Thyroid gland (tissue), 4 donors: ENCODE measurements at regions not wholly inside any gene's neighbourhood (a gene's known extent, or its start where the extent isn't known, plus 50 kb on each side); places are given as distances from the start of the nearest gene placed in this dataset.

Experiments
- POLR2A ChIP-seq, 2 donors: fragments of 450-650 bp; IDR thresholded peaks; one replicate each; pipeline ENCODE4 v1.6.1; 2017; ENCODE audit warnings: antibody characterized with exemption in 2 of 2, mild to moderate bottlenecking in 2 of 2, moderate library complexity in 1 of 2
- TF ChIP-seq, protein P1 (sequence below), 6 experiments: fragments of 200-600 bp in 3 of 6; fragments of 450-650 bp in 3 of 6; sonication (generic) in 3 of 6; IDR thresholded peaks; one replicate each; pipeline ENCODE4 v1.5.1; 2016 to 2019; ENCODE audit warnings: antibody characterized with exemption in 6 of 6, mild to moderate bottlenecking in 2 of 6, inconsistent platforms in 1 of 6, moderate library complexity in 1 of 6

DNA sequence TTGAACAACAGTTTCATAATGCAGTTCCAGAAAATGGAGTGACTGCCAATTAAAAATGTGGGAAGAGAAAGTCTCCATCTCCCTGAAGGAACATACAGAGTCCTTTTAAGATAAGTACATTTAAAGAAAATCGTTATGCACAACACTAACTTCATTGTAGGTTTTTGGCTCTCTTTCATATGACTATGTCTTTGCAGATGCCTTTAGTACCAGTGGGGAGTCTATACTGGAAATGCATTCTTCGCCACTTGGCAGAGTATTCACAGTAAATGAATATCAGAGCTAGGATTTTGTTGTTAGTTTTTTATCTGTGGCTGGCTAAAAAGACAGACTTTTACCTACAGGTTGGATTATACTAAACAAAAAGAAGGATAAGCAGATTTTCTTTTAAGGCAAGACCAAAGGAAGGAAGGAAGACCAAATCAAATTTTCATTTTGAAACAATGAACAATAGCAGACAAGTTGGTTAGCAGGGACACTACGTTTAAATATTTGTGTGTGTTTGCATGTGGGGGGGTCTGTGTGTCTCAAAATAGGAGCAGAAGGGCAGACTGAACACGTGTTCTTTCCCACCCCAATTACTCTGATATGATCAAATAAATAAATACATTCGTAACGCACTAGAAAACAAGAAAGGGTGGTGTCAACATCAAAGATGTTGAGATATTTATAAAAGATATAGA, 124.5 kb downstream of the BTG1 start:
- no peak for TF ChIP-seq POLR2A (IDR thresholded peaks at IDR 0.05)
- TF ChIP-seq, protein P1, sequence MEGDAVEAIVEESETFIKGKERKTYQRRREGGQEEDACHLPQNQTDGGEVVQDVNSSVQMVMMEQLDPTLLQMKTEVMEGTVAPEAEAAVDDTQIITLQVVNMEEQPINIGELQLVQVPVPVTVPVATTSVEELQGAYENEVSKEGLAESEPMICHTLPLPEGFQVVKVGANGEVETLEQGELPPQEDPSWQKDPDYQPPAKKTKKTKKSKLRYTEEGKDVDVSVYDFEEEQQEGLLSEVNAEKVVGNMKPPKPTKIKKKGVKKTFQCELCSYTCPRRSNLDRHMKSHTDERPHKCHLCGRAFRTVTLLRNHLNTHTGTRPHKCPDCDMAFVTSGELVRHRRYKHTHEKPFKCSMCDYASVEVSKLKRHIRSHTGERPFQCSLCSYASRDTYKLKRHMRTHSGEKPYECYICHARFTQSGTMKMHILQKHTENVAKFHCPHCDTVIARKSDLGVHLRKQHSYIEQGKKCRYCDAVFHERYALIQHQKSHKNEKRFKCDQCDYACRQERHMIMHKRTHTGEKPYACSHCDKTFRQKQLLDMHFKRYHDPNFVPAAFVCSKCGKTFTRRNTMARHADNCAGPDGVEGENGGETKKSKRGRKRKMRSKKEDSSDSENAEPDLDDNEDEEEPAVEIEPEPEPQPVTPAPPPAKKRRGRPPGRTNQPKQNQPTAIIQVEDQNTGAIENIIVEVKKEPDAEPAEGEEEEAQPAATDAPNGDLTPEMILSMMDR (IDR thresholded peaks at IDR 0.05): no peak
